Ishikawa (cell line): ENCODE measurements at regions not wholly inside any gene's neighbourhood (a gene's known extent, or its start where the extent isn't known, plus 50 kb on each side); places are given as distances from the start of the nearest gene placed in this dataset.

Experiments used
- CEBPB ChIP-seq: IDR thresholded peaks from 2 replicates; pipeline ENCODE4 v1.6.1; 2012
- CREB1 ChIP-seq: IDR thresholded peaks from 2 replicates; pipeline ENCODE4 v1.6.1; 2012; ENCODE audit warnings: low read depth
- EGR1 ChIP-seq: IDR thresholded peaks from 2 replicates; pipeline ENCODE4 v1.6.1; 2012
- EP300 ChIP-seq: IDR thresholded peaks from 2 replicates; pipeline ENCODE4 v1.6.1; 2012; ENCODE audit warnings: borderline replicate concordance
- FOXM1 ChIP-seq: IDR thresholded peaks from 2 replicates; pipeline ENCODE4 v1.6.1; 2012; ENCODE audit warnings: low read depth, borderline replicate concordance
- MAX ChIP-seq: IDR thresholded peaks from 2 replicates; pipeline ENCODE4 v1.6.1; 2012
- NFIC ChIP-seq: IDR thresholded peaks from 2 replicates; pipeline ENCODE4 v1.6.1; 2012
- RAD21 ChIP-seq: IDR thresholded peaks from 2 replicates; pipeline ENCODE4 v1.6.1; 2012; ENCODE audit warnings: low read depth
- REST ChIP-seq: IDR thresholded peaks from 2 replicates; pipeline ENCODE4 v1.6.1; 2012; ENCODE audit warnings: low read depth, mild to moderate bottlenecking
- TAF1 ChIP-seq: IDR thresholded peaks from 2 replicates; pipeline ENCODE4 v1.6.1; 2012; ENCODE audit warnings: low read depth, mild to moderate bottlenecking
- TCF12 ChIP-seq: IDR thresholded peaks from 2 replicates; pipeline ENCODE4 v1.6.1; 2012; ENCODE audit warnings: low read depth
- TEAD4 ChIP-seq: IDR thresholded peaks from 2 replicates; pipeline ENCODE4 v1.6.1; 2012
- USF1 ChIP-seq: IDR thresholded peaks from 2 replicates; pipeline ENCODE4 v1.6.1; 2012
- YY1 ChIP-seq: IDR thresholded peaks from 2 replicates; pipeline ENCODE4 v1.6.1; 2012; ENCODE audit warnings: low read depth
- ZBTB7A ChIP-seq: IDR thresholded peaks from 2 replicates; pipeline ENCODE4 v1.6.1; 2012; ENCODE audit warnings: low read depth

GRCh38 chr2:4412637-4413187 lies 709.3 kb downstream of the DCDC2C start:
- TF ChIP-seq TCF12 = no peak
- TF ChIP-seq RAD21 = no peak
- no peak for TF ChIP-seq NFIC
- TF ChIP-seq CREB1 = no peak
- TF ChIP-seq REST = no peak
- TF ChIP-seq TEAD4 = no peak
- TF ChIP-seq CEBPB = no peak
- no peak for TF ChIP-seq EP300
- TF ChIP-seq MAX = no peak
- no peak for TF ChIP-seq TAF1
- TF ChIP-seq ZBTB7A = no peak
- no peak for TF ChIP-seq FOXM1
- no peak for TF ChIP-seq EGR1
- TF ChIP-seq YY1 = no peak
- no peak for TF ChIP-seq USF1

- no peak for TF ChIP-seq EGR1
- TF ChIP-seq FOXM1 = no peak
- no peak for TF ChIP-seq TEAD4
- TF ChIP-seq RAD21 = no peak
These were observed 711.8 kb downstream of the DCDC2C start for GRCh38 chr2:4415171-4415570.

GRCh38 chr2:4415810-4416413 lies 712.5 kb downstream of the DCDC2C start:
- TF ChIP-seq ZBTB7A (no peak), RAD21 (no peak), TEAD4 (no peak), CREB1 (no peak)

GRCh38 chr2:4416431-4416830 lies 713.1 kb downstream of the DCDC2C start:
- no peak for TF ChIP-seq TCF12
- TF ChIP-seq RAD21 = no peak
- TF ChIP-seq MAX = no peak
- no peak for TF ChIP-seq ZBTB7A
- no peak for TF ChIP-seq FOXM1
- TF ChIP-seq EP300 = no peak
- no peak for TF ChIP-seq CEBPB
- no peak for TF ChIP-seq NFIC
- TF ChIP-seq USF1 = no peak
- no peak for TF ChIP-seq TEAD4
- TF ChIP-seq CREB1 = no peak
- no peak for TF ChIP-seq EGR1
- TF ChIP-seq TAF1 = no peak

GRCh38 chr2:4417771-4418170 lies 714.4 kb downstream of the DCDC2C start:
- TF ChIP-seq FOXM1 (no peak), TAF1 (no peak), EP300 (no peak), EGR1 (no peak), CEBPB (no peak), YY1 (no peak), RAD21 (no peak), CREB1 (no peak), NFIC (no peak), TEAD4 (no peak), TCF12 (no peak), USF1 (no peak), REST (no peak), ZBTB7A (no peak), MAX (no peak)
